ENCODE measurements at regions not wholly inside any gene's neighbourhood (a gene's known extent, or its start where the extent isn't known, plus 50 kb on each side); places are given as distances from the start of the nearest gene placed in this dataset.

GRCh38 chr6:5946701-5947100 is 60.0 kb downstream of the NRN1 start:
- no peak for DNase-seq (ENCODE audit: low read depth)

- no peak for DNase-seq (ENCODE audit: low read depth)
These were observed 60.5 kb downstream of the NRN1 start for GRCh38 chr6:5946181-5946580.

- DNase-seq (ENCODE audit: low read depth) = no peak
These were observed 63.1 kb downstream of the NRN1 start for GRCh38 chr6:5943591-5943990.

- no peak for DNase-seq (ENCODE audit: low read depth)
These were observed 64.1 kb downstream of the NRN1 start for GRCh38 chr6:5942591-5942990.

- no peak for DNase-seq (ENCODE audit: low read depth)
These were observed 65.5 kb downstream of the NRN1 start for GRCh38 chr6:5941188-5941587.

- DNase-seq (ENCODE audit: low read depth) = no peak
These were observed 67.8 kb downstream of the NRN1 start for GRCh38 chr6:5938934-5939333.

- DNase-seq (ENCODE audit: low read depth) = no peak
These were observed 68.6 kb downstream of the NRN1 start for GRCh38 chr6:5937936-5938706.

- DNase-seq (ENCODE audit: low read depth) = no peak
These were observed 69.4 kb downstream of the NRN1 start for GRCh38 chr6:5937169-5937909.

GRCh38 chr6:5936631-5937030 is 70.1 kb downstream of the NRN1 start:
- no peak for DNase-seq (ENCODE audit: low read depth)

GRCh38 chr6:5936140-5936539 is 70.6 kb downstream of the NRN1 start:
- DNase-seq (ENCODE audit: low read depth) = no peak

GRCh38 chr6:5930968-5931367 is 75.8 kb downstream of the NRN1 start:
- no peak for DNase-seq (ENCODE audit: low read depth)

- DNase-seq (ENCODE audit: low read depth) = no peak
These were observed 76.5 kb downstream of the NRN1 start for GRCh38 chr6:5930143-5930770.

GRCh38 chr6:5923840-5924239 is 82.9 kb downstream of the NRN1 start:
- no peak for DNase-seq (ENCODE audit: low read depth)

GRCh38 chr6:5922230-5922629 is 84.5 kb downstream of the NRN1 start:
- DNase-seq (ENCODE audit: low read depth) = no peak

- no peak for DNase-seq (ENCODE audit: low read depth)
These were observed 97.0 kb downstream of the NRN1 start for GRCh38 chr6:5909721-5910120.

GRCh38 chr6:5906842-5907241 is 99.9 kb downstream of the NRN1 start:
- DNase-seq (ENCODE audit: low read depth) = no peak

GRCh38 chr6:5906340-5906670 is 100.4 kb downstream of the NRN1 start:
- no peak for DNase-seq (ENCODE audit: low read depth)

GRCh38 chr6:5905431-5906339 is 101.0 kb downstream of the NRN1 start:
- DNase-seq (ENCODE audit: low read depth) = peak; percentile 78

GRCh38 chr6:5904532-5904931 is 102.2 kb downstream of the NRN1 start:
- no peak for DNase-seq (ENCODE audit: low read depth)

- DNase-seq (ENCODE audit: low read depth) = no peak
These were observed 107.3 kb downstream of the NRN1 start for GRCh38 chr6:5899216-5900045.

- DNase-seq (ENCODE audit: low read depth) = no peak
These were observed 108.2 kb downstream of the NRN1 start for GRCh38 chr6:5898563-5898962.
